SK-N-SH (cell line): ENCODE measurements at regions not wholly inside any gene's neighbourhood (a gene's known extent, or its start where the extent isn't known, plus 50 kb on each side); places are given as distances from the start of the nearest gene placed in this dataset.

Source experiments
- CTCF ChIA-PET: fragments of 300-600, 350-600 bp; formaldehyde crosslinking; extraction: SDS; loops from one replicate; lab custom pipeline; 2021; lab: Yijun Ruan, JAX
- POLR2A ChIA-PET: fragments of 350-600 bp; sonication (Branson Sonifier 250); formaldehyde crosslinking; extraction: SDS; loops from one replicate; lab custom pipeline; 2020; ENCODE audit warnings: antibody characterized with exemption, inconsistent platforms; lab: Yijun Ruan, JAX
- DNase-seq: peaks from one replicate; pipeline ENCODE4 v3.0.0; 2012
- H2AFZ ChIP-seq: fragments of 200-600 bp; sonication (generic); 2 replicates; pipeline ENCODE4 v1.8.1; 2016; ENCODE audit warnings: antibody characterized with exemption, mild to moderate bottlenecking, low read depth
- H3F3A ChIP-seq: fragments of 200-600 bp; sonication (generic); replicated peaks from 2 replicates; pipeline ENCODE3; 2016; ENCODE audit warnings: antibody characterized with exemption, mild to moderate bottlenecking; ENCODE audit not compliant: insufficient read depth
- H3K27ac ChIP-seq, 2 experiments: fragments of 200-500 bp in 1 of 2; fragments of 200-600 bp in 1 of 2; sonication (Bioruptor generic) in 1 of 2; sonication (generic), shearing (Covaris generic) in 1 of 2; 2 replicates each; pipeline versions ENCODE4 v1.5.1 to v1.6.1; 2014 to 2016; ENCODE audit warnings: low read depth in 2 of 2, inconsistent platforms in 1 of 2, low read length in 1 of 2, mild to moderate bottlenecking in 1 of 2, mixed read lengths in 1 of 2
- H3K27me3 ChIP-seq: fragments of 200-600 bp; sonication (generic), shearing (Covaris generic); 2 replicates; pipeline ENCODE4 v1.6.1; 2016; ENCODE audit warnings: mixed run types; ENCODE audit not compliant: insufficient read depth
- H3K36me3 ChIP-seq, 2 experiments: fragments of 200-500 bp in 1 of 2; fragments of 200-600 bp in 1 of 2; sonication (Bioruptor generic) in 1 of 2; sonication (generic) in 1 of 2; replicated peaks in 1 of 2; 2 replicates each; pipeline versions ENCODE3 to v1.5.1; 2014 to 2016; ENCODE audit warnings: low read length in 1 of 2, mild to moderate bottlenecking in 1 of 2; ENCODE audit not compliant: insufficient read depth in 2 of 2, control insufficient read depth in 1 of 2
- H3K4me1 ChIP-seq, 2 experiments: fragments of 200-500 bp in 1 of 2; fragments of 200-600 bp in 1 of 2; sonication (Bioruptor generic) in 1 of 2; sonication (generic), shearing (Covaris generic) in 1 of 2; 2 replicates each; pipeline versions ENCODE4 v1.5.1 to v1.6.1; 2014 to 2016; ENCODE audit warnings: low read depth in 1 of 2, low read length in 1 of 2, mixed run types in 1 of 2; ENCODE audit not compliant: insufficient read depth in 2 of 2, control insufficient read depth in 1 of 2
- H3K4me2 ChIP-seq: fragments of 200-600 bp; sonication (generic), shearing (Covaris generic); 2 replicates; pipeline ENCODE4 v1.6.1; 2017; ENCODE audit warnings: mixed run types
- H3K4me3 ChIP-seq, 2 experiments: fragments of 200-500 bp in 1 of 2; fragments of 200-600 bp in 1 of 2; sonication (Bioruptor generic) in 1 of 2; sonication (generic), shearing (Covaris generic) in 1 of 2; 2 replicates each; pipeline versions ENCODE4 v1.5.1 to v1.8.1; 2014 to 2016; ENCODE audit warnings: low read depth in 2 of 2, inconsistent platforms in 1 of 2, low read length in 1 of 2, mild to moderate bottlenecking in 1 of 2, mixed read lengths in 1 of 2, moderate library complexity in 1 of 2
- H3K79me2 ChIP-seq: fragments of 200-600 bp; sonication (generic); 2 replicates; pipeline ENCODE4 v1.8.1; 2017; ENCODE audit warnings: mild to moderate bottlenecking; ENCODE audit not compliant: insufficient read depth
- H3K9ac ChIP-seq: fragments of 200-600 bp; sonication (generic); 2 replicates; pipeline ENCODE4 v1.6.1; 2017; ENCODE audit warnings: mixed run types
- H3K9me2 ChIP-seq: fragments of 200-600 bp; sonication (generic); 2 replicates; pipeline ENCODE4 v1.6.1; 2017; ENCODE audit warnings: mixed run types
- H3K9me3 ChIP-seq: fragments of 200-600 bp; sonication (generic); 2 replicates; pipeline ENCODE4 v1.6.1; 2017; ENCODE audit warnings: mixed run types, mild to moderate bottlenecking, moderate library complexity
- H4K20me1 ChIP-seq: fragments of 200-600 bp; sonication (generic); 2 replicates; pipeline ENCODE4 v1.6.1; 2017; ENCODE audit warnings: mild to moderate bottlenecking, mixed run types; ENCODE audit not compliant: insufficient read depth
- ELF1 ChIP-seq: IDR thresholded peaks from 2 replicates; pipeline ENCODE4 v1.4.0; 2012
- FOSL2 ChIP-seq: IDR thresholded peaks from 2 replicates; pipeline ENCODE4 v1.4.0; 2012; ENCODE audit warnings: low read depth, mild to moderate bottlenecking, moderate library complexity, borderline replicate concordance
- GABPA ChIP-seq: IDR thresholded peaks from 2 replicates; pipeline ENCODE4 v1.4.0; 2012; ENCODE audit warnings: low read depth, mild to moderate bottlenecking
- IRF3 ChIP-seq: fragments of 150-350 bp; IDR thresholded peaks from 2 replicates; pipeline ENCODE4 v1.6.1; 2016; ENCODE audit warnings: mild to moderate bottlenecking, low read depth, low read length
- JUND ChIP-seq: IDR thresholded peaks from 2 replicates; pipeline ENCODE4 v1.4.0; 2012
- MXI1 ChIP-seq: IDR thresholded peaks from 2 replicates; pipeline ENCODE4 v1.6.1; 2012; ENCODE audit warnings: mild to moderate bottlenecking, low read depth, low read length, improper control_type of control experiment
- NRF1 ChIP-seq: IDR thresholded peaks from 2 replicates; pipeline ENCODE4 v1.6.1; 2012; ENCODE audit warnings: low read depth, mild to moderate bottlenecking, low read length
- RAD21 ChIP-seq: IDR thresholded peaks from 2 replicates; pipeline ENCODE4 v1.6.1; 2012; ENCODE audit warnings: mild to moderate bottlenecking, low read length
- RFX5 ChIP-seq: IDR thresholded peaks from 2 replicates; pipeline ENCODE4 v1.6.1; 2012; ENCODE audit warnings: mild to moderate bottlenecking, improper control_type of control experiment, low read length
- RXRA ChIP-seq: IDR thresholded peaks from 2 replicates; pipeline ENCODE4 v1.4.0; 2012; ENCODE audit warnings: low read depth, mild to moderate bottlenecking, borderline replicate concordance
- SIN3A ChIP-seq: IDR thresholded peaks from 2 replicates; pipeline ENCODE4 v1.6.1; 2012; ENCODE audit warnings: low read depth, mild to moderate bottlenecking, low read length, moderate library complexity, borderline replicate concordance
- TEAD4 ChIP-seq: IDR thresholded peaks from 2 replicates; pipeline ENCODE4 v1.4.0; 2012; ENCODE audit warnings: mild to moderate bottlenecking, borderline replicate concordance; ENCODE audit not compliant: insufficient read depth
- YY1 ChIP-seq: IDR thresholded peaks from 2 replicates; pipeline ENCODE4 v1.4.0; 2012; ENCODE audit warnings: low read depth, mild to moderate bottlenecking
- ZBTB33 ChIP-seq: IDR thresholded peaks from 2 replicates; pipeline ENCODE4 v1.4.0; 2012; ENCODE audit warnings: low read depth, borderline replicate concordance
- WGBS: methylation state at CpG from one replicate; pipeline ENCODE4 v1.1.6; 2017; ENCODE audit warnings: low lambda C conversion rate; 5-methylcytosine and 5-hydroxymethylcytosine counted together
- TF ChIP-seq, protein P1 (sequence below): IDR thresholded peaks from 2 replicates; pipeline ENCODE4 v1.4.0; 2012; ENCODE audit warnings: low read depth, borderline replicate concordance
- TF ChIP-seq, protein P2 (sequence below): IDR thresholded peaks from 2 replicates; pipeline ENCODE4 v1.6.1; 2012; ENCODE audit warnings: mild to moderate bottlenecking, low read depth, low read length, moderate library complexity

- no peaks in the 10 kb centered on the region for H4K20me1 ChIP-seq
- no peak overlapping the region for H2AFZ ChIP-seq
- TF ChIP-seq FOSL2, result no peak
- no peak for TF ChIP-seq SIN3A
- no peak for TF ChIP-seq JUND
- TF ChIP-seq RFX5, result no peak
- TF ChIP-seq ELF1, result no peak
- TF ChIP-seq GABPA, result no peak
- no peak overlapping the region for H3K9ac ChIP-seq
- no peak overlapping the region for H3K27ac ChIP-seq
- no peak for DNase-seq
- 32% methylated on average over 7 of the region's 7 CpGs for WGBS
- H3K4me3 ChIP-seq, result no peak overlapping the region
- ChIA-PET POLR2A (no interaction called here), CTCF (interaction anchor here (0.6 to 0.7 kb wide), 2 partner anchors 512 to 820 kb away, joined by 3 read pairs; no protein-coding TSS in a partner anchor)
- H3K27me3 ChIP-seq, result no peaks in the 10 kb centered on the region
- H3K36me3 ChIP-seq, result no peaks in the 10 kb centered on the region
- no peaks in the 10 kb centered on the region for H3K9me3 ChIP-seq
- no peak overlapping the region for H3K4me2 ChIP-seq
- no peaks in the 10 kb centered on the region; a peak in 1 of 4 replicates for H3K4me1 ChIP-seq
- no peaks in the 10 kb centered on the region for H3K9me2 ChIP-seq
- no peaks in the 10 kb centered on the region for H3K79me2 ChIP-seq
- no peaks in the 10 kb centered on the region for H3F3A ChIP-seq
Measured at GRCh38 chr6:147676495-147677199, 168.2 kb downstream of the SAMD5 start.

- Histone ChIP-seq H3K4me3 (no peak overlapping the region), H3K27ac (no peak overlapping the region), H3K9me3 (no peaks in the 10 kb centered on the region), H3K9ac (no peak overlapping the region), H3K4me1 (no peaks in the 10 kb centered on the region; a peak in 1 of 4 replicates), H3K4me2 (no peak overlapping the region), H4K20me1 (no peaks in the 10 kb centered on the region), H2AFZ (no peak overlapping the region), H3K9me2 (no peaks in the 10 kb centered on the region), H3K36me3 (no peaks in the 10 kb centered on the region), H3F3A (no peaks in the 10 kb centered on the region), H3K27me3 (no peaks in the 10 kb centered on the region), H3K79me2 (no peaks in the 10 kb centered on the region)
- CTCF ChIA-PET, result no interaction called here
- DNase-seq, result no peak
- TF ChIP-seq IRF3, result no peak
- no peak for TF ChIP-seq MXI1
- no peak for TF ChIP-seq FOSL2
- TF ChIP-seq, protein P1, sequence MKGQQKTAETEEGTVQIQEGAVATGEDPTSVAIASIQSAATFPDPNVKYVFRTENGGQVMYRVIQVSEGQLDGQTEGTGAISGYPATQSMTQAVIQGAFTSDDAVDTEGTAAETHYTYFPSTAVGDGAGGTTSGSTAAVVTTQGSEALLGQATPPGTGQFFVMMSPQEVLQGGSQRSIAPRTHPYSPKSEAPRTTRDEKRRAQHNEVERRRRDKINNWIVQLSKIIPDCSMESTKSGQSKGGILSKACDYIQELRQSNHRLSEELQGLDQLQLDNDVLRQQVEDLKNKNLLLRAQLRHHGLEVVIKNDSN, result no peak
- no peak for TF ChIP-seq GABPA
- TF ChIP-seq TEAD4, result no peak
- no peak for TF ChIP-seq ZBTB33
- TF ChIP-seq RAD21, result no peak
- no peak for TF ChIP-seq RFX5
- TF ChIP-seq, protein P2, sequence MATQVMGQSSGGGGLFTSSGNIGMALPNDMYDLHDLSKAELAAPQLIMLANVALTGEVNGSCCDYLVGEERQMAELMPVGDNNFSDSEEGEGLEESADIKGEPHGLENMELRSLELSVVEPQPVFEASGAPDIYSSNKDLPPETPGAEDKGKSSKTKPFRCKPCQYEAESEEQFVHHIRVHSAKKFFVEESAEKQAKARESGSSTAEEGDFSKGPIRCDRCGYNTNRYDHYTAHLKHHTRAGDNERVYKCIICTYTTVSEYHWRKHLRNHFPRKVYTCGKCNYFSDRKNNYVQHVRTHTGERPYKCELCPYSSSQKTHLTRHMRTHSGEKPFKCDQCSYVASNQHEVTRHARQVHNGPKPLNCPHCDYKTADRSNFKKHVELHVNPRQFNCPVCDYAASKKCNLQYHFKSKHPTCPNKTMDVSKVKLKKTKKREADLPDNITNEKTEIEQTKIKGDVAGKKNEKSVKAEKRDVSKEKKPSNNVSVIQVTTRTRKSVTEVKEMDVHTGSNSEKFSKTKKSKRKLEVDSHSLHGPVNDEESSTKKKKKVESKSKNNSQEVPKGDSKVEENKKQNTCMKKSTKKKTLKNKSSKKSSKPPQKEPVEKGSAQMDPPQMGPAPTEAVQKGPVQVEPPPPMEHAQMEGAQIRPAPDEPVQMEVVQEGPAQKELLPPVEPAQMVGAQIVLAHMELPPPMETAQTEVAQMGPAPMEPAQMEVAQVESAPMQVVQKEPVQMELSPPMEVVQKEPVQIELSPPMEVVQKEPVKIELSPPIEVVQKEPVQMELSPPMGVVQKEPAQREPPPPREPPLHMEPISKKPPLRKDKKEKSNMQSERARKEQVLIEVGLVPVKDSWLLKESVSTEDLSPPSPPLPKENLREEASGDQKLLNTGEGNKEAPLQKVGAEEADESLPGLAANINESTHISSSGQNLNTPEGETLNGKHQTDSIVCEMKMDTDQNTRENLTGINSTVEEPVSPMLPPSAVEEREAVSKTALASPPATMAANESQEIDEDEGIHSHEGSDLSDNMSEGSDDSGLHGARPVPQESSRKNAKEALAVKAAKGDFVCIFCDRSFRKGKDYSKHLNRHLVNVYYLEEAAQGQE, result no peak
- TF ChIP-seq JUND, result no peak
- no peak for TF ChIP-seq NRF1
- no peak for TF ChIP-seq YY1
- TF ChIP-seq RXRA, result no peak
- POLR2A ChIA-PET, result no interaction called here
- 12% methylated on average over 4 of the region's 4 CpGs for WGBS
Measured at GRCh38 chr6:147677647-147678046, 169.2 kb downstream of the SAMD5 start.
